GM10847 (cell line): ENCODE measurements at regions not wholly inside any gene's neighbourhood (a gene's known extent, or its start where the extent isn't known, plus 50 kb on each side); places are given as distances from the start of the nearest gene placed in this dataset.

Experiments
- POLR2A ChIP-seq: IDR thresholded peaks from 2 replicates; pipeline ENCODE4 v1.6.1; 2011; ENCODE audit not compliant: insufficient read length; ENCODE audit errors: extremely low read depth

DNA sequence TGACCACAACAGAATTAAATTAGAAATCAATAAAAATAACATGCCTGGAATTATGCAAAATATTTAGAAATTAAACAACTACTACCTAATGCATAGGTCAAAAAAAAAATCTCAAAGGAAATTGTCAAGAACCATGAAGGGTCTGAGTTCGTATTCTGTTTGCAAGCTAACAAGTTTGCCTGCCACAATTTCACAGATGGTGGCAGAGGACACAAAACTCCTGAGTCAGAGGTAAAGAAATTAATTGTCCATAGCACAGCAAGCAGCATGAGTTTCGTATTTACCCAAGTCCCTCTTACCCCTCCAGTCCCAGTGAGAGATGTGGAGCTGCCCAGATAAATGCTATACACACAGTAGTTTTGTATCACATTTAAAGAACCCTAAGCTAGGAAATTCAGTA, 675.9 kb downstream of the UQCRFS1 start:
- no peak for TF ChIP-seq POLR2A

DNA sequence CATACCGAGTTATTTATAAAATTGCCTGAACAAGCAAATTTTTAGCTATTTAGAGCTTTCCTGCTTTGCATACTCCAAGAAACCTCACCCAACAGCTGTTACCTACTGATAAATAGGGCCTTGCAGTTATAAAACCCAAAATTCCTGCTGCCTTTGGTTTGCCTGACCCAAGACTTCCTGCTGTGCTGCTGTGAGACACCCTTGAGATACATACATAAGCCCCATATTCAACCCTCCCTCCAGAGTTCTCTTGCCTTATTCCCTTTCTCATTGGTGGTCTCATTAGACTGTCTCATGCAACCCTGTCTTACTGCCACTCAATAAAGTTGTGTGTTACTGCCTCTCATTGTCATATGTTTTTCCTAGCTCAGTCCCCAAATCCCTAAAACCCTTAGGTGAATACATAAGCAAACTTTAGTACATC, 677.6 kb downstream of the UQCRFS1 start:
- TF ChIP-seq POLR2A = no peak

DNA sequence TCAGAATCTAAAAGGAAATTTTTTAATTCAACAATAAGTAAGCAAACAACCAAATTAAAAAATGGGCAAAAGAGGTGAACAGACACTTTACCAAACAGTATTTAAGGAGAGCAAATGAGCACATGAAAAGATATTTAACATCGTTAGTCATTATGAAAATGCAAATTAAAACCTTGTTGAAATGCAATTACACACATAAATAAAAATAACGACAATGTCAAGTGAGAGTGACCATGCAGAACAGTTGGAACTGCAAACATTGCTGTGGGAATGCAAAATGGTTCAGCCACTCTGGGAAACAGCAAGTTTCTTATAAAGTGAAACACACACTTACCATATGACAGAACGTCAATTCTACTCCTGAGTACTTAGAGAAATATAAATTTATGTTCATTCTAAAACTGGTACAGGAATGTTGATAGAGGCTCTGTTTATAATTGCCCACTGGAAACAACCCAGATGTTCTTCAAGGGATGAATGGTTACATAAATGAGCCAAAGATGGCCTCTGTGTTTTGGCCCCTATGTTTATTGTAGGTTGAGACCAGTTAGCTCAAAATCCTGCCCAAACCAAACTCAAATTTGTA, 678.1 kb downstream of the UQCRFS1 start:
- TF ChIP-seq POLR2A = no peak

DNA sequence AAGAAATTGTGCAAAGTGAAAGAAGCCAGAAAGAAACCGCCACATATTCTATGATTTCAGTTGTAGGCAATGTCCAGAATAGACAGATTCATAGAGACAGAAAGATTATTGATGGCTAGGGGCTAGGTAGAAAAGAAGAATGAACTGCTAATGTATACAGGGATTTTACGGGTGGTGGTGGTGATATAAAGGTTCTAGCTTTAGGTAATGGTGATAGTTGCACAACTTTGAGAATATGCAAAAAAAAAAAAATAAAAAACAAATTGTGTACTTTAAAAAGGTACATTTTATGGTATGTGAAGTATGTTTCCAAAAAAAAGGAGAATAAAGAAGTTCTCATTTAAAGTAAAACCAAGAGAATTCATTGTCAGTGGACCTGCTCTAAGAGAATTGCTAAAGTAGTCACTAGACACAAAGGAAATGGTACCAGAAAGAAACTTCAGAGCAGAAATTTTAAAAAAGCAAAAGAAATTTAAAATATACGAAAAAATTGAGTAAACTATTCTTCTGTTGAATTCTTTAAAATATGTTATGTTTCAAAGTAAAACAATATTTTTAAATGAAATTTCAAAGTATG, 680.1 kb downstream of the UQCRFS1 start:
- TF ChIP-seq POLR2A = no peak

DNA sequence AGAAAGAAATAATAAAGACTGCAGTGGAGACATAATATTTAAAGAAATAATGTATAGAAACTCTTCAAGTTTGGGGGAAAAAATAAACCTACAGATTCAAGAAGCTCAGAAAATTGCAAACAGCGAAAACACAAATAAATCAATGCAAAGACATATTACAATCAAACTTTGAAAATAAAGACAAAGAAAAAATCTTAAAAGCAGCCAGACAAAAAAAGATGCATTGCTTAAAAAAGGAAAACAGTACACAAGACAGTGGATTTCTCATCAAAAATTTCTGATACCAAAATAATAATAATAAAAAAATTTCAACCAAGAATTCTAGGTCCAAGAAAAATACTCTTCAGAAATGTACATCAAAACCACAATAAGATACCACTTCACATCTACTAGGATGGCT, 681.0 kb downstream of the UQCRFS1 start:
- no peak for TF ChIP-seq POLR2A

DNA sequence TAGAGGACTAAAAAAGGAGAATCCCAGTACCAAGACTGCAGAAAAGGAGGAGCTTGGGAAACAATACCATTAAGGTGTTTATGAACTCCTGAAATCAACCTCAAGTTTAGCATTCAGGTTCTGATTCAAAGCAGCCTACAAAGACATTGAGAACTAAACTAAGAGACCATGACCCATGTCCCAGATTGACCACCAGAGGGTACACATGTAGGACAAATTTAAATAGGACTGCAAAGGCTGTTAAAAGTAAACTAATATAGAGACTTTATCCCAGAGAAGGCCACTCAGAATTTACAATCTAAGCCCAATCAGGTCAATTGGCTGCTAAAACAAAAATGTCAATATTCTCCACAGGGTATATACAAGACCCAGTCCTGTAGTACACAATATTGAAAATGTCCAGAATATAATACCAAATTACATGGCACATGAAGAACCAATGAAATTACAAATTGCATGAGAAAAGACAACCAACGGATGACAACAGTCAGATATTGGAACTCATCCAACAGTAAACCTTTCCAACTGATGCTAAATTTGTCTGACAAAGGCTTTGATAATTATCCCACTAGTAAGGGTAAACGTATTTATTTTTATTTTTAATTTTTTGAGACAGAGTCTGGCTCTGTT, 682.4 kb downstream of the UQCRFS1 start:
- TF ChIP-seq POLR2A = no peak

DNA sequence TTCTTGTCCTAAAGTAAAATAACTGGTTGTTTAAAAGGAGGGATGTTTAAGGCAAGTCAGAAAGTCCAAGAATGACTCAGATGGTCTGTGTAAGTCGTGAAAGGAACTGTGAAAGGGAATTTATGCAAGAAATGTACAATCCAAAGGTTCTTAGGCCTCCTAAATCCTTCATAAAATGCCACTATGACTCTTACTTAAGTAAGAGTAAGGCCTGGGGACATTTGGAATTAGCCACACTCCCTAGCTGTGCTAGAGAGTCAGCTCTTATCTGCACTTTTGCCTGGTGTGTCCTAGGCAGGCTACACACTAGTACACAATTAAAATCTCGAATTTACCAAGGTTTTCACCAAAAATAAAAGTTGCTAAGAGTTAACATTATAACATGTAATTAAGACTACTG, 686.9 kb downstream of the UQCRFS1 start:
- no peak for TF ChIP-seq POLR2A

DNA sequence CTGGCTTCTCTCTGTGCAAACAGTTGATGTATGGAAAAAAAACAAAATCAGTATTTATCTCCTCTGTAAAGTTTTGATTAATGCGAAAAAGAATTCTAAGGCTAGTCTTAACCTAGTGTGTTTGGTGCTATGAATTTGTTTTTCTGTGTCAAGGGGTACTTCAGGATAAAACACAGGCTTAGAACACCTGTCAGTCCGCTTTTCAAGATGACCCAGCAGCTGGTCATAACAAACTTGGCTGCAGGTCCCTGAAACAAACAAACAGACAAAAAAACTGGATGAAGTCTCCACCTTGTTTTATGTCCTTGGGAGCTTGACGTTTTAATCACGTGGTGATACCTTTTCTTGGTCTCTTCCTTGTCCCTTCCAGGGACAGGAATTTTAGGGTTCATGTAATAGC, 689.3 kb downstream of the UQCRFS1 start:
- TF ChIP-seq POLR2A = no peak

DNA sequence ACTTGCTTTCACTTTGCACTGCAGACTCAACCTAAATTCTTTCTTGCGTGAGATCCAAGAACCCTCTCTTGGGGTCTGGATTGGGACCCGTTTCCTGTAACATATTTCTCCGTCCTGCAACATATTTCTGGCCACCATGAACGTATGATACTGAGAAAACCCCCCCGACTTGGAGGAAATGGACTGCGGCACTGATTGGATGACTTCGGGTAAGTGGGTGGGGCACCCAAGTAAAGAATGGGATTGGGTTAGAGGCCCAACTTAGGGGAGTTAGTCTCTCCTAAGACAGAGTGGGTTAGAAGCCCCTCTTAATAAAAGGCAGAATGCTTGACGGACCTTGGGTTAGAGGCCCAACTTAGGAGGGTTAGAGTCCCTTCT, 690.4 kb downstream of the UQCRFS1 start:
- TF ChIP-seq POLR2A = no peak

DNA sequence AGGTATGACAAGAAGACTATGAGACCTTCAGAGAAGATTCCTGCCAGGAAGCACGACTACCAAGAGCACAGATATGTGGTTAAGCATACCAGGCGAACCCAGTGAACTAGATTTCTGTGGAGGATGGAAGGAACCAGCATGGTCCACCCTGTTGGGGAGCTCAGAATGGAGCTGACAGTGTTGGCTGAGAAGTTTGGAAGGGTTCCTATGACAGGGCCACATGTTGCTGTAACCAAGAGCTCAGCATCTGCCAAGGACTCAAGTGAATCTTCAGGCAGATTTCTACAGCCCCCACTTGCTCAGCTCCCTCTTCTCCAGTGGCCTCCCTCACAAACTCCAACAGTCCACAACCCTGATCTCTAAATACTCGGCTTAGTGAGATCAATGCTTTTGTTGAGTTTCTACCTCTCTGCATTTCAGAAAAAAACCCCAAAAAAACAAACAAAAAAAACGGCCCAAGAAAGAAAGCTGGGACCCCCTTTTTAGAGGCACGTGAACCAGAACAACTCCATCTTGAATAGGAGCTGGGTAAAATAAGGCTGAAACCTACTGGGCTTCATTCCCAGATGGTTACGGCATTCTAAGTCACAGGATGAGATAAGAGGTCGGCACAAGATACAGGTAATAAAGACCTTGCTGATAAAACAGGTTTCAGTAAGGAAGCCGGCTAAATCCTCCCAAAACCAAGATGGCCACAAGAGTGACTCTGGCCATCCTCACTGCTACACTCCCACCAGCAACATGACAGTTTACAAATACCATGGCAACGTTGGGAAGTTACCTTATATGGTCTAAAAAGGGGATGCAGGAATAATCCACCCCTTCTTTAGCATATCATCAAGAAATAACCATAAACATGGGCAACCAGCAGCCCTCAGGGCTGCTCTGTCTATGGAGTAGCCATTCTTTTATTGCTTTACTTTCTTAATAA, 691.1 kb downstream of the UQCRFS1 start:
- TF ChIP-seq POLR2A = no peak

DNA sequence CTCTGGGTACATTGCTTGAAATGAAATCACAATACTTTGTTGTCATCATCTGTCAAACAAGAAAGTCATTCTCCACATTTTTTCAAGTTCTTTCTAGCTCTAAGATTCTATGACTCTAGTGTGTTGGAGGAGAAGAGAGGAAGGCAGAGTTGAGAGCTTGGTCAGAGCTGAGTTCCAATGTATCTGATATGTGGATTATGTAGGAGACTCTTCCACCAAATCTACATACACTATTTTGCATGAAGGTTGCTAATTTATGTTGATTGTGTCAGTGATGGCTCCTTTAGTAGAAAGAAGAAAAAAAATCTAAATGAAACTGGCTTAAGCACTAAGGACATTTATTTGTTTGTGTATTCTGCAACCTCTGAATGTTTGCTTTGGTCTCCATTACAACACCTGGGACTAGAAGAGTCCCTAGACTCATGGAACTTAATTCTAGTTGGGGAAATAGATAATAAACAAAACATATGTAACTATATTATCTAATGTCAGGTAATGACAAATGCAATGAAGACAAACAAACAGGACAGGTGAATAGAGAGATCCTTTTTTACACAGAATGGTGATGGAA, 691.9 kb downstream of the UQCRFS1 start:
- no peak for TF ChIP-seq POLR2A

DNA sequence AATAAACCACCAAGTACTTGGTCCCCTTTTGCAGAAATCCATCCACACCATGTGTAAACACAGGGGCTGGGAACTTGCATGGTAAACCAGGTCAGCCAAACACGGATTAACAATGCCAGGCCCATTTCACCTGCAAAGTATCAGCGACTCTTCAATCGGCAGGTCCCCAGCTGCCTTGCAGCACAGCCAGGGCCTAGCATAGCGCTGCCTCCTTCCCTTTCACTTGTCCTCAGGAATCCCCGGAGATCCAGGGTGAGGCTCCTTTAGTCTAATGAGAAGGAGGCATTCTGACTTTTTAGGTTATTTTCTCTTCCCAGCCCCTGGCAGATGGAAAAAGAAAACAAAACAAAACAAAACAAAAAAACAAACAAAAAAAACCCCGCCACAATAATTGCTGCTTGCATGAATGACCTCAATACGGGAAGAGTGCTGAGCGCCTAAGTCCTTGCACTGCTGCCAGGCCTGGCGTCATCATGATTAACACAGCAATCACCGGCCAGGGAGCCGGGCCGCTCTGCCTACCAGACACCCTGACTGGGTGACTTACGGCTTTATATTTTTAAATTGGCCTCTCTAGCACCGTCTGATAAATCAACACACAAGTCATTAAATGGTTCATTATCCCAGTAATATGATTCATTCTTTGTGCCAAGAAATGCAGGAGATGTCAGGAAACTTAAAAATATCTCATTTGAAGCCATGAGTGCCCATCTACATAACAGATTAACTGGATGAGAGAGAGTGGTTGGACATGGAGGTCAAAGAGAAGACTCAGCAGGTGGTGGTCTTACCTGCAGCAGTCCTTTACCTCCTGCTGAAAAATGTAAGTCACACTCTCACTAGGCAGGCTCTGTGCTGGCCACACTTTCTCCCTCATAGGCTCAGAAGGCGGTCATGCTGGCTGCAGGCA, 692.7 kb downstream of the UQCRFS1 start:
- no peak for TF ChIP-seq POLR2A

DNA sequence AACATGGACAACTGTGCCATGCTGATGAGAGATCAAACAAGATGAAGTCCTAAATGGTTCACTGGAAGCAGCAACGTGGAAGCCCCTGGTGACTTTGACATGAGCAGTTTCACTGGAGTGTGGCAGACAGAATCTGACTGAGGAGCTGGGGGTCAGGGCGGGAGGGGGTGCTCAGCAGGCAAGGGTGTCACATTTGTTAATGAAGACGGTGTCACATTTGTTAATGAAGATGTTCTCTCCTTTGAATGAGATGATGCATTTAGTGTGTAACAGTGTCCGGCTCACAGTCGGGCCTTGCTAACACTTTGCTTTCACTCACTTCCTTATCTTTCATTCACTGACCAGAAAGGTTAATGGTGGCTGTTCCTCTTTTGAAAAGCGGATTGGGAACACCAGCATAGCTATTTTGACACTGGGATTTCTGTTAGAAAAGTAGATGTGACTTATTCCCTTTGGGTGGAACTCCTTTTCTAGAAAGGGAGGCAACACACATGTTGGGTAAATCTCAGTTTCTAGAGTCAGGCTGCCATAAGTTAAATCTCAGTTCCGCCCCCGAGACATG, 693.7 kb downstream of the UQCRFS1 start:
- TF ChIP-seq POLR2A = no peak

DNA sequence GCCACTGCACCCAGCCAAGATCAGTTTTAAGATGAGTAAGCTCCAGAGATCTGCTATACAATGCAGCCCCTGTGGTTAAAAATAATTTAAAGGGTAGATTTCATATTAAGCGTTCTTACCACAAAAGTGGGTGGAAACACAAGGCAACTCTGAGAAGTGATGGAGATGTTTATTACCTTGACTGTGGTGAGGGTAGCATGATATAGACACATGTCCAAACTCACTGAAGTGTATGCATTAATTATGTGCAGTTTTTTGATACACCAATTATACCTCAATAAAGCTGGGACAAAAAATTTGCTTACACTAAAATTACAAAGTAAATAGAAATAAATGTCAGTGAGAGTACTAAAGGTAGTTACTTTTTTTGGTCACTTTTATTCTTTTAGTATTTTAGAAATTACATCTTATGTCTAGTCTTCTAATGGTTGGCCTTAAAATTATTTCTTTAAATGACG, 696.5 kb downstream of the UQCRFS1 start:
- TF ChIP-seq POLR2A = no peak
